Ascending aorta (tissue), 2 donors: ENCODE measurements at regions not wholly inside any gene's neighbourhood (a gene's known extent, or its start where the extent isn't known, plus 50 kb on each side); places are given as distances from the start of the nearest gene placed in this dataset.

Source experiments
- DNase-seq, 2 donors: peaks; one replicate each; pipeline ENCODE4 v3.0.0-alpha.2; 2019; ENCODE audit warnings: low spot score in 2 of 2
- H3K27ac ChIP-seq, 2 donors: fragments of 200-600 bp; sonication (generic); one replicate each; pipeline ENCODE4 v1.5.1; 2016 to 2017; ENCODE audit warnings: mild to moderate bottlenecking in 1 of 2
- H3K27me3 ChIP-seq: fragments of 200-600 bp; sonication (generic); one replicate; pipeline ENCODE4 v1.5.1; 2017
- H3K36me3 ChIP-seq, 2 donors: fragments of 200-600 bp; sonication (generic); one replicate each; pipeline ENCODE4 v1.5.1; 2016
- H3K4me1 ChIP-seq, 2 donors: fragments of 200-600 bp; sonication (generic); one replicate each; pipeline ENCODE4 v1.5.1; 2016 to 2017; ENCODE audit warnings: mild to moderate bottlenecking in 1 of 2
- H3K4me3 ChIP-seq, 2 donors: fragments of 200-600 bp; sonication (generic); one replicate each; pipeline ENCODE4 v1.5.1; 2016 to 2017; ENCODE audit warnings: mild to moderate bottlenecking in 1 of 2
- H3K9me3 ChIP-seq, 2 donors: fragments of 200-600 bp; sonication (generic); one replicate each; pipeline ENCODE4 v1.5.1; 2016
- intact Hi-C: fragments of 100-400 bp; cut with DNase I; formaldehyde crosslinking; loops from one replicate; pipeline ENCODE4 v1.15.1; 2023
- TF ChIP-seq, protein P1 (sequence below), 3 experiments: fragments of 200-600 bp in 2 of 3; fragments of 450-650 bp in 1 of 3; sonication (generic) in 2 of 3; IDR thresholded peaks; one replicate each; pipeline ENCODE4 v1.5.1; 2016 to 2019; ENCODE audit warnings: antibody characterized with exemption in 3 of 3, mild to moderate bottlenecking in 1 of 3, moderate library complexity in 1 of 3

DNA sequence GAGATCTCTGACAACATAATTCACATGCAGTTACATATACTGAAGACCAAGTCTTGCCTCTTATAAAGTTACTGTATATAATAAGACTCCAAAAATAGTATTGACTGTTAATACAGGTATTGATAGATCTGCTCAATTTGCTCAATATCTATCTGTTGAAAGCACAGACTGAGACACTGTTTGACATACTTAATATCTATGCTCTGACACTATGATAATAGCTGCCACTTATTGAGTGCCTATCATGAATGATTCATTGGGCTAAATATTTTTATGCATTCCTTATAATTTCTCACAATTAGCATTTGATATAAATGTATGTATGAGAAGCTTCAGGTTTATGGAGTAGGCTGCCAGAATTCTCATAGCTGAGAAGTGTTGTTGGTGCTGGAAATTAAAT, 1600.9 kb upstream of the IGFBP7 start:
- no peaks in the 10 kb centered on the region for H3K36me3 ChIP-seq
- TF ChIP-seq, protein P1, sequence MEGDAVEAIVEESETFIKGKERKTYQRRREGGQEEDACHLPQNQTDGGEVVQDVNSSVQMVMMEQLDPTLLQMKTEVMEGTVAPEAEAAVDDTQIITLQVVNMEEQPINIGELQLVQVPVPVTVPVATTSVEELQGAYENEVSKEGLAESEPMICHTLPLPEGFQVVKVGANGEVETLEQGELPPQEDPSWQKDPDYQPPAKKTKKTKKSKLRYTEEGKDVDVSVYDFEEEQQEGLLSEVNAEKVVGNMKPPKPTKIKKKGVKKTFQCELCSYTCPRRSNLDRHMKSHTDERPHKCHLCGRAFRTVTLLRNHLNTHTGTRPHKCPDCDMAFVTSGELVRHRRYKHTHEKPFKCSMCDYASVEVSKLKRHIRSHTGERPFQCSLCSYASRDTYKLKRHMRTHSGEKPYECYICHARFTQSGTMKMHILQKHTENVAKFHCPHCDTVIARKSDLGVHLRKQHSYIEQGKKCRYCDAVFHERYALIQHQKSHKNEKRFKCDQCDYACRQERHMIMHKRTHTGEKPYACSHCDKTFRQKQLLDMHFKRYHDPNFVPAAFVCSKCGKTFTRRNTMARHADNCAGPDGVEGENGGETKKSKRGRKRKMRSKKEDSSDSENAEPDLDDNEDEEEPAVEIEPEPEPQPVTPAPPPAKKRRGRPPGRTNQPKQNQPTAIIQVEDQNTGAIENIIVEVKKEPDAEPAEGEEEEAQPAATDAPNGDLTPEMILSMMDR (IDR thresholded peaks at IDR 0.05): no peak
- no peak for DNase-seq
- no peaks in the 10 kb centered on the region for H3K4me1 ChIP-seq
- intact Hi-C loops: no loop called here
- no peak overlapping the region for H3K27ac ChIP-seq
- H3K9me3 ChIP-seq: no peaks in the 10 kb centered on the region
- H3K27me3 ChIP-seq: no peaks in the 10 kb centered on the region
- H3K4me3 ChIP-seq: no peak overlapping the region

DNA sequence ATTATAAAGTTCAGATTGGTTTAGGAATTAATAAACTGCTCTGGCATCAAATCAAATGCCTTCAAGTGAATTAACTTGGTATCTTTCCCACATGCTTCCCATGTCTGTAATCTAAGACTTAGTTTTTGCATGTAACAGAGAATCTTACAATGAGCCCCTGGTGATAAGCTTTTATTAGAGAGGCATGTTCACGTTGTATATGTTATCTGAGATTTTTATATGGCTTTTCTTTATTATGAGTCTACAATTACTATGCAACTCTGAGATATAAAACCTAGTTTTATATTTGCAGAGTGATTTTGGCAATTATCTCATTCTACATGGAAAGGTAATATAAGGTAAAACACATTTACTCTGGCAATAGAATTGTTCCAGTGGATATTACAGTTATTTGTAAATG, 1578.4 kb upstream of the IGFBP7 start:
- DNase-seq: no peak
- no peaks in the 10 kb centered on the region for H3K9me3 ChIP-seq
- H3K27ac ChIP-seq: no peak overlapping the region
- no peaks in the 10 kb centered on the region for H3K4me1 ChIP-seq
- H3K36me3 ChIP-seq: no peaks in the 10 kb centered on the region
- intact Hi-C loops: no loop called here
- H3K4me3 ChIP-seq: no peak overlapping the region
- H3K27me3 ChIP-seq: no peaks in the 10 kb centered on the region
- TF ChIP-seq, protein P1 (IDR thresholded peaks at IDR 0.05): no peak

DNA sequence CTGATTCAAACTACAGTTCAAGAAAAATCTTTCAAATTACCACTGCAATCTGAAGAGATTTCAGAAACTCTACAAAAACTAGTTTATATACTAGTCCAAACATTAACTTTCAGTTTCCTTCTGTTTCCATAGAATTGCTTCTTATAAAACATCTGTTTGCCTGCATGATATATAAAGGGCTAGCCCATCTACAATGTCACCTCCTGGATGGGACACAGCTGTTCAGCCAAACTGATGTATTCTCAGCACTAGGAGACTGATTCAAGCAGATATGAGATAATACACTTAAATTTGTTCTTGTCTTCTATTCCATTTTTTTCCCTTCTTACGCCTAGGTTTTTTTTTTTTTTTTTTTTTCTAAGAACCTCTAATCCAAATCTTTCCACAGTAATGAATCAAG, 1569.7 kb upstream of the IGFBP7 start:
- no peaks in the 10 kb centered on the region for H3K9me3 ChIP-seq
- H3K36me3 ChIP-seq: no peaks in the 10 kb centered on the region
- TF ChIP-seq, protein P1 (IDR thresholded peaks at IDR 0.05): no peak
- H3K4me1 ChIP-seq: no peaks in the 10 kb centered on the region
- DNase-seq: no peak
- no peaks in the 10 kb centered on the region for H3K27me3 ChIP-seq
- H3K4me3 ChIP-seq: no peak overlapping the region
- H3K27ac ChIP-seq: no peak overlapping the region
- intact Hi-C loops: no loop called here

DNA sequence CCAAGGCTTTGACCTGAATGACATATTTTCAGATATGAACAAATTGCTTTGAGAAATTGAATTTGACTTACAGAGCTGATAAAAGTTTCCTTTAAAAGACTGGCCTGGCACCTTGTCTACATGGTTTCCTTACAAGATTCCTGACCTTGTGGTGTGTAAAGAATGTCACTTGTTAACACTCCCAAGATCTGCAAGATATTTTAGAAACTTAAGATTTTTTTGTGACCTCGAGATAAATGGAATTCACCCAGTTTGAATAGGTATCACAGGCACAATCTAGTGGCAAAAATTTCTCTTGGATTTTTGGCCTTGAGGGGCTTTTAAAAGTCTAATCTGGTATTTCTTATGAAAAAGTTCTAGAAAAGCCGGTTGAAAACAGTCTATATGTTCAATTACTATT, 1568.9 kb upstream of the IGFBP7 start:
- DNase-seq: no peak
- H3K36me3 ChIP-seq: no peaks in the 10 kb centered on the region
- H3K27ac ChIP-seq: no peak overlapping the region
- no peaks in the 10 kb centered on the region for H3K9me3 ChIP-seq
- TF ChIP-seq, protein P1 (IDR thresholded peaks at IDR 0.05): no peak
- H3K4me3 ChIP-seq: no peak overlapping the region
- intact Hi-C loops: no loop called here
- no peaks in the 10 kb centered on the region for H3K27me3 ChIP-seq
- no peaks in the 10 kb centered on the region for H3K4me1 ChIP-seq

DNA sequence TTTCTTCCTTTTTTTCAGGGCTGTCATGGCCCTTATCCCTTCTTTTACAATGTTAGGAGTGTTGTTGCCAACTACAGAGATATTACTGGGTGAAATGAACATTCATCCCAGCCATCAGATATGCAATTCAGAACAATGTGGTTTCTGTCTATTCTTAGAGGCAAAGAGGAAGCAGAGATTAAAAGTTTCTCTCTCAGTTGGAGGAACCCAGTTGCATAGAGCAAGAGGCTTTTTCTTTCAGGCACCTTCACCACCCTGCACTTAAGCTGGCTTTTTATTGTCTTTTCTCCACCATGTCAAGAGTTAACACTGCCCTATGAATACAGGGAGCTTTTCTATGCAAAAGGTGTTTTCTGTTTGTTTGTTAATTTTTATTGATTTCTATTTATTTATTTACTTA, 1559.6 kb upstream of the IGFBP7 start:
- no peak for DNase-seq

DNA sequence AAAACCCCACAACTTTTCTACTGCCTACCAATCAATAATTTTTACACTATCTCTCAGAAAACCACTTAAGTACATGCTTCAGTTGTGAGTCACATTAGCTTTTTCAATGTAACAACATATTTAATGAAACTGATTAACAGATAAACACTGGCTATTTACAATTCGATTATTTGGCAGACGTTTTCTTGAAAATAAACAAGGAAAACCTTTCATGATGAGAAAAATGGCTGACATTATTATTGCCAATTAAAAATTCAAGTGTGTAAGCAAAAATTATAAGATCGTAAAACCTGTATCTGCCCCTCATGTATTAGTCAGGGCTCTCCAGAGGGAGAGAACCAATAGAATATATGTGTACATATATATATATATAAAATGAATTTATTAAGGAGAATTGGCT, 1555.5 kb upstream of the IGFBP7 start:
- DNase-seq: no peak
- intact Hi-C loops: no loop called here
- H3K4me1 ChIP-seq: no peaks in the 10 kb centered on the region
- no peaks in the 10 kb centered on the region for H3K27me3 ChIP-seq
- H3K9me3 ChIP-seq: no peaks in the 10 kb centered on the region
- no peaks in the 10 kb centered on the region for H3K36me3 ChIP-seq
- TF ChIP-seq, protein P1 (IDR thresholded peaks at IDR 0.05): no peak
- H3K4me3 ChIP-seq: no peak overlapping the region
- H3K27ac ChIP-seq: no peak overlapping the region

More for the DNA sequence above, 1559.6 kb upstream of the IGFBP7 start:
- H3K4me1 ChIP-seq: no peaks in the 10 kb centered on the region
- no peak overlapping the region for H3K4me3 ChIP-seq
- no peaks in the 10 kb centered on the region for H3K9me3 ChIP-seq
- no peak overlapping the region for H3K27ac ChIP-seq
- intact Hi-C loops: no loop called here
- no peaks in the 10 kb centered on the region for H3K36me3 ChIP-seq
- no peaks in the 10 kb centered on the region for H3K27me3 ChIP-seq
- TF ChIP-seq, protein P1 (IDR thresholded peaks at IDR 0.05): no peak
